Left ventricle myocardium inferior (tissue), 1 donor: ENCODE measurements at regions not wholly inside any gene's neighbourhood (a gene's known extent, or its start where the extent isn't known, plus 50 kb on each side); places are given as distances from the start of the nearest gene placed in this dataset.

Source experiments
- DNase-seq: peaks from one replicate; pipeline ENCODE4 v3.0.0-alpha.2; 2020
- H3K27ac ChIP-seq: fragments of 200-600 bp; replicated peaks from 2 replicates; pipeline ENCODE4 v1.8.0; 2021
- H3K27me3 ChIP-seq: fragments of 200-600 bp; 2 replicates; pipeline ENCODE4 v1.8.0; 2021; ENCODE audit warnings: low read depth
- H3K36me3 ChIP-seq: fragments of 200-600 bp; 2 replicates; pipeline ENCODE4 v1.8.0; 2021
- H3K4me1 ChIP-seq: fragments of 200-600 bp; 2 replicates; pipeline ENCODE4 v1.8.0; 2021
- H3K4me3 ChIP-seq: fragments of 200-600 bp; 2 replicates; pipeline ENCODE4 v1.8.0; 2021; ENCODE audit warnings: mild to moderate bottlenecking, moderate library complexity
- H3K9me3 ChIP-seq: fragments of 200-600 bp; replicated peaks from 2 replicates; pipeline ENCODE4 v1.8.0; 2021
- intact Hi-C: fragments of 100-400 bp; cut with micrococcal nuclease; formaldehyde crosslinking; loops from one replicate; pipeline ENCODE4 v1.11.0; 2022
- TF ChIP-seq, protein P1 (sequence below): fragments of 200-600 bp; IDR thresholded peaks from 2 replicates; pipeline ENCODE4 v1.8.0; 2021; ENCODE audit warnings: antibody characterized with exemption, mild to moderate bottlenecking, borderline replicate concordance
- donor health status: DM: no; HTN: yes; CAD: no; lungs with severe emphysema.

DNA sequence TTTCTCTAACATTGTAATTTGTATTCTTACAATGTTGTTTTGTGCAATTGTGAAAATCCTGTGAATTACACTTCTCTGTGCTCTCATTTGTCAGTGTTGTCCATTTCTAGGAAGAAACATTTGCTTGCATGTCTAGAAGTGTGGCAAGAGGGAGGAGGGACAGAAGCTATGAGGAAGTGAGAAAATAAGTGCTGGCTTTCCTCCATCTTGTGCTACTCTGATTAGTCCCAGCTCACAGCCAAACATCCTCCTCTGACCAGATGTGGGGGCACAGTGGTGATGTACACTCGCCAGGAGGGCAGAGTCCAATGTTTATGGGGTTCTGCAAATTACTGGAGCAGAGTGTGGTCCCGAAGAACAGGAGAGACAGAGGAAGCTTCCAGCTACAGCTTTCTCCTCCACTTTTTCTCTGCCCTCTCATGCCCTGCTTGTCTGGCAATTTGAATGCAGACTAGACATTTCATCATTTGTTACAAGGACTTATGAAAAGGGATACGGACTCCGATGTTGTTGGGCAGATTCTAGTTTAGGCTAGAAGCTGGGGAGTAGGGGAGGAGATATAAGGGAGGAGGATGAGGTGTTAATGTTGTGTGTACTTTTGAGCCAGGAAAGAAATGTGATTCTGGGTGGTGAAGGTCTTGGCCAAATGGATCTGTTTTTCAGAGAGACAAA lies 131.0 kb upstream of the C1GALT1 start:
- Histone ChIP-seq H3K36me3 (no peaks in the 10 kb centered on the region), H3K4me1 (no peaks in the 10 kb centered on the region), H3K4me3 (no peak overlapping the region), H3K27ac (no peak overlapping the region), H3K9me3 (no peaks in the 10 kb centered on the region), H3K27me3 (no peaks in the 10 kb centered on the region)
- intact Hi-C loops, result no loop called here
- no peak for DNase-seq
- TF ChIP-seq, protein P1, sequence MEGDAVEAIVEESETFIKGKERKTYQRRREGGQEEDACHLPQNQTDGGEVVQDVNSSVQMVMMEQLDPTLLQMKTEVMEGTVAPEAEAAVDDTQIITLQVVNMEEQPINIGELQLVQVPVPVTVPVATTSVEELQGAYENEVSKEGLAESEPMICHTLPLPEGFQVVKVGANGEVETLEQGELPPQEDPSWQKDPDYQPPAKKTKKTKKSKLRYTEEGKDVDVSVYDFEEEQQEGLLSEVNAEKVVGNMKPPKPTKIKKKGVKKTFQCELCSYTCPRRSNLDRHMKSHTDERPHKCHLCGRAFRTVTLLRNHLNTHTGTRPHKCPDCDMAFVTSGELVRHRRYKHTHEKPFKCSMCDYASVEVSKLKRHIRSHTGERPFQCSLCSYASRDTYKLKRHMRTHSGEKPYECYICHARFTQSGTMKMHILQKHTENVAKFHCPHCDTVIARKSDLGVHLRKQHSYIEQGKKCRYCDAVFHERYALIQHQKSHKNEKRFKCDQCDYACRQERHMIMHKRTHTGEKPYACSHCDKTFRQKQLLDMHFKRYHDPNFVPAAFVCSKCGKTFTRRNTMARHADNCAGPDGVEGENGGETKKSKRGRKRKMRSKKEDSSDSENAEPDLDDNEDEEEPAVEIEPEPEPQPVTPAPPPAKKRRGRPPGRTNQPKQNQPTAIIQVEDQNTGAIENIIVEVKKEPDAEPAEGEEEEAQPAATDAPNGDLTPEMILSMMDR, result no peak

DNA sequence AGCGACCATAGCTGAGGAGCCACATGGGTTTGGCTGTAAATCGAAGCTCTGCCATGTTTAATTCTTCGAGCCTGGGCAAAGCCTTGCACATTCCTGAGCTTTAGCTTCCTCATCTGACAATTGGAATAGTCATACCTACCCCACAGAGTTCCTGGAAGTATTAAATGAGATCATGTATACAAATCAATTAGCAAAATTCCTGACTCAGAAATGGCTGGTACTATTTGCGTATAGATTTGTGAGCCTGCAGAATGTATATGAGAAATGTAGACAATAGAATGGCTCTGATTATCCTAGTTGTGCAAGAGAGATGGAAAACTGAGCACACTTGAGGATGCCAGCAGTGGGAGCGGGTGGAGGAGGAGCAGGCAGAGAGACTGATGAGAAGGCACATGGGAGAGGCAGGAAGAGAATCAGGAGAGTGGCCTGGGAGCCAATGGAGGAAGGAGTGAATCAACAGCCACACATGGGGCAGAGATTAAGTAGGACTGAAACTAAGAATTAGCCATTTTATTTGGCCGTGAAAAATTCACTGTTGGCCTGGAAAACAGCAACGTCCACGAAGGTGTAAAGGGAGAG lies 128.0 kb upstream of the C1GALT1 start:
- Histone ChIP-seq H3K4me3 (no peak overlapping the region), H3K27ac (no peak overlapping the region), H3K4me1 (no peaks in the 10 kb centered on the region), H3K36me3 (no peaks in the 10 kb centered on the region), H3K27me3 (peaks cover 8% of the 10 kb centered on the region), H3K9me3 (no peaks in the 10 kb centered on the region)
- intact Hi-C loops, result no loop called here
- TF ChIP-seq, protein P1, result no peak
- no peak for DNase-seq

DNA sequence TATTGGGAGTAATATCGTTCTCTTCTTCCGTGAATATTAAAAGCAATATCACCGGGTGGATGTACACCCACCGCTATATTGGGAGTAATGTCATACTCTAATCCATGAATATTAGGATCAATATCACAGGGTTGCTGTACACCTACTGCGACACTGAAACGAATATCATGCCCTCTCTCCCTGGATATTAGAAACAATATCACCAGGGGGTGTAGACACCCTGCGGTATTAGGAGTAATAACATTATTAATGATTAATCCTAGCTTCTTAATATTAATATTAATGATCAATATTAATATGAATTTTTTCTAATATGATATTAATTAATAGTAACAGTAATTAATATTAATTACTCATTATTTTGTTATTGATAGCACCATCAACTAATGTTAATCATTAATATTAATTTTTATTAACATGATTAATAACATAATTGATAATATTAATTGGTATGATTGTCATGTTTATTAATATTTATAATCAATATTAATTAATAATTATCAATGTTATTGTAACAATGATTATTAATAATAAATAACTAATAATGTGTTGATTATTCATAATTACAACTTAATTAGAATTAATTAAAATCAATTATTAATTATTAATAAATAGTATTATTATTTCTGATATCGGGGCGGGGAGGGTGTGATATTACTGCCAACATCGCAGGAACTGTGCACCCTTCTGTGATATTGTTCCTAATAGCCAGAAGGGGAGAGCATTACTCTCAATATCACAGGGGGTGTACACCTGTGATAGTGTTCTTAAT lies 121.3 kb upstream of the C1GALT1 start:
- Histone ChIP-seq H3K4me3 (no peak overlapping the region), H3K9me3 (no peaks in the 10 kb centered on the region), H3K36me3 (no peaks in the 10 kb centered on the region), H3K4me1 (no peaks in the 10 kb centered on the region), H3K27me3 (peaks cover 8% of the 10 kb centered on the region), H3K27ac (no peak overlapping the region)
- no peak for DNase-seq
- TF ChIP-seq, protein P1, result no peak
- intact Hi-C loops, result no loop called here

DNA sequence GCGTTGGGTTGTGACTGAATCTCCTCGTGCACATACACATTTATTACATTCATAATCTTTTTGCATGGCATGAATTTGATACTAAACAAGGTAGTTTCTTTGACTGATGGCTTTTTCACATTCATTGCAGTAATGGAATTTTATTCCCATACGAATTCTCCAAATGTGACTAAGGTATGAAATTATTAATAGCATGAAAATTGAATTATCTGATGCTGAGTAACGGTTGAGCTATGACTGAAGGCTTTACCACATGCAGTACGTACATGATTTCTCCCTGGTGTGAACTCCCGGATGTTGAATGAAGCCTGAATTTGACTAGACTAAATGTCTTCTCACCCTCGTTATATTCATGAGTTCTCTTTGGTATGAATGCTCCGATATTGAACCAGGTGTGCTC lies 104.4 kb upstream of the C1GALT1 start:
- intact Hi-C loops, result no loop called here

DNA sequence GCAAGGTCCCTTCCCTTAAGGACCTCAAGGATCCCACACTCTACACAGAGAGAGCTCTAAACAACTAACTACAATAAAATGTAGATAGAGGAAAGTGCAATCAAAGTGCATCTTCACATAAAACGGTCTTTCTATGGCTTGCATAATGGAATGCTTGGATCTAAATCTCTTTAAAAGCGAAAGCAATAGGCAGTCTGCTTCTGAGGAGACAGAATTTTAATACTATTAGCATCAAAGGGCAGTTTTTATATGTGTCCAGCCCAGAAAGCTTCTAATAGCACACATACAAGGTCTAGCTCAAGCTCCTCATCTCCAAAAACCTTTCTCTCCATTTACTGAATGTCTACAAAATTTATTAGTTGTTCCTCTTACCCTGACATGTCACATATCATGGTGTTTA lies 101.5 kb upstream of the C1GALT1 start:
- H3K4me3 ChIP-seq, result no peak overlapping the region
- H3K9me3 ChIP-seq, result peaks cover 10% of the 10 kb centered on the region
- no peaks in the 10 kb centered on the region for H3K27me3 ChIP-seq
- no peaks in the 10 kb centered on the region for H3K4me1 ChIP-seq
- intact Hi-C loops, result no loop called here
- H3K27ac ChIP-seq, result no peak overlapping the region
- TF ChIP-seq, protein P1, result no peak
- DNase-seq, result no peak
- no peaks in the 10 kb centered on the region for H3K36me3 ChIP-seq

More for the DNA sequence above, 104.4 kb upstream of the C1GALT1 start:
- Histone ChIP-seq H3K9me3 (peaks cover 16% of the 10 kb centered on the region), H3K27ac (no peak overlapping the region), H3K4me1 (no peaks in the 10 kb centered on the region), H3K4me3 (no peak overlapping the region), H3K27me3 (no peaks in the 10 kb centered on the region), H3K36me3 (no peaks in the 10 kb centered on the region)
- TF ChIP-seq, protein P1, result no peak
- DNase-seq, result no peak
